HG03060 (cell line): ENCODE measurements at regions not wholly inside any gene's neighbourhood (a gene's known extent, or its start where the extent isn't known, plus 50 kb on each side); places are given as distances from the start of the nearest gene placed in this dataset.

Experiments
- ATAC-seq: cut with Tn5 transposase; IDR thresholded peaks from one replicate; pipeline ENCODE4 v1.9.1; 2021; ENCODE audit warnings: low read depth, moderate number of reproducible peaks; ENCODE audit not compliant: unreplicated experiment

DNA sequence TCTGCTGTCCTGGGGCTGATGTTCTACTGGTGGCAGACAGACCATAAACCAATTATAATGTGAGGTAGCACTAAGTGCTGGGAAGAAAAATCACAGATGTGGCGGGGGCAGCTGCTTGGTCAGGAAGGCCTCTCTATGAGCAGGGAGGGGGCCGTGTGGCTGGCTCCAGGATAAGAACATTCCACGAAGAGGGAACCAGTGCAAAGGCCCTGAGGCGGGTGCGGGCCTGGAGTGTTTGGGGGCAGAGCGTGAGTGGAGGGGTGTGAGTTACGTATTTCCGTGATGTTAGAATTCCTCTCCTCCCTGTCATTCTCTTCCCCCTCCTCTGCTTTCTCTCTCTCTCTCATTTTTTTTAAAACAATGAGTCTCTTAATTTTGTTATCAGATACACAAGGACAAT is 67.2 kb downstream of the CEBPB start:
- ATAC-seq: no peak

DNA sequence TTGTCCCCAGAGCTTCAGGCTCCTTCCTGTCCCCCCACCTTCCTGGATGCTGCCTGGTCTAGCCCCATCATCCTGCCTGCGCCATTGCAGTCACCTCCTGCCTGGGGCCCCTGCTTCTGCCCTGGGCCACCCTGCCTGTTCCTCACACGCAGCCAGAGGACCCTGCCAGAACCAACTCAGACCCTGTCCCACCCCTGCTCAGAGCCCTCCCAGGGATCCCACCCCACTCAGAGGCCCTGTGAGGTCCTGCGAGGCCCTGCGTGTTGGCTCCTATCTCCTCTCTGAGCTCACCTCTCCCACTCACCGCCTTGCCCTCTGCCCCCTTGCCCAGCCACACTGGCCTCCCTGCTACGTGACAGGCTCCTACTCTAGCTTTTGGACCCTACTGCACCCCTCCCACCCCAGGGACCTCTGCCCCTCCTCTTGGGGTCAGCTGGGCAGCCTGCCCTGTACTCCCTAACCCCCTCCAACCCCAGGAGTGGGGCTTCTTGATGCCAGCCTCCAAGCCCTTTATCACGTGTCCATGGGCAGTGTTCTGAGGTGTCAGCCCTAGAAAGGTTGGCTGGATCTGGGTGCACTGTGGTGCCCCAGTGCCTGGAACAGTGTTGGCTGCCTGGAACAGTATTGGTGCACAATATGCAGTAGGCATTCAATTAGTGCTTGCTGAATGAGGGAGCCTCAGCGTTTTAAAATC is 68.3 kb downstream of the CEBPB start:
- no peak for ATAC-seq

DNA sequence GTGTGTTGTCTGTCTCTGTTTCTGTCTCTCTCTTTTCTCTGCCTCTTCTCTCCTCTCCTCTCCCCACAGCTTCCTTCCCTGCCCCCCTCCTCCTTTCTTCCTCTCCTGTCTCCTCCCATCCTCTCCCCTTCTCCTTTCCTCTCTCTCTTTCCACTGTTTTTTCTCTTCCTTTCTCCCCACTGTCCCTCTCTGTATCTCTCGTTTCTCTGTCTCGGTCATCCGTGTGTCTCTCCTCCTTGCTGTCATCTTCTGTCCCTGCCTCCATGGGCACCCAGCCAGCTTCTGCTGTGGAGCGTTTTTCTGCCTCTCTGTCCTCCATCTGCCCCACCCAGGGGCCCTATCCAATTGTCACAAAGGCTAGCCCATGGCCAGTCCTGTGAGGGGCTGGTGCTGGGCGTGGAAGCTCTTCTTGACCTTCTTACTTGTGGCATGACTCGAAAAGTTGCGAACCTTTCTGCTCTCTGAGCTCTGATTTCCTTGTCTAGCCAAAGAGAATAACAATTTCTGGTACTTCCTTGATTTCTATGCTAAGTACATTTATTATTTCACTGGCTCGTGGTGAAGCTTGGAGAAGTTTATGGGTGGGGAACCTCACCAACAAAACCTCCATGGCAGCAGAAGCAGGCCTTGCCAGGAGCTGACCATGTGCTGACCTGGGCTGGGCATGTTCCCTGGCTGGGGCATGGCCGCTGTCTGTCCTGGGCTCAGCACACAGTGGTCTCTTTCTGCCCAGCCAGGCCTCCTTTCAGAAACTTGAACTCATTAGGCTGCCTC is 69.3 kb downstream of the CEBPB start:
- ATAC-seq: no peak

DNA sequence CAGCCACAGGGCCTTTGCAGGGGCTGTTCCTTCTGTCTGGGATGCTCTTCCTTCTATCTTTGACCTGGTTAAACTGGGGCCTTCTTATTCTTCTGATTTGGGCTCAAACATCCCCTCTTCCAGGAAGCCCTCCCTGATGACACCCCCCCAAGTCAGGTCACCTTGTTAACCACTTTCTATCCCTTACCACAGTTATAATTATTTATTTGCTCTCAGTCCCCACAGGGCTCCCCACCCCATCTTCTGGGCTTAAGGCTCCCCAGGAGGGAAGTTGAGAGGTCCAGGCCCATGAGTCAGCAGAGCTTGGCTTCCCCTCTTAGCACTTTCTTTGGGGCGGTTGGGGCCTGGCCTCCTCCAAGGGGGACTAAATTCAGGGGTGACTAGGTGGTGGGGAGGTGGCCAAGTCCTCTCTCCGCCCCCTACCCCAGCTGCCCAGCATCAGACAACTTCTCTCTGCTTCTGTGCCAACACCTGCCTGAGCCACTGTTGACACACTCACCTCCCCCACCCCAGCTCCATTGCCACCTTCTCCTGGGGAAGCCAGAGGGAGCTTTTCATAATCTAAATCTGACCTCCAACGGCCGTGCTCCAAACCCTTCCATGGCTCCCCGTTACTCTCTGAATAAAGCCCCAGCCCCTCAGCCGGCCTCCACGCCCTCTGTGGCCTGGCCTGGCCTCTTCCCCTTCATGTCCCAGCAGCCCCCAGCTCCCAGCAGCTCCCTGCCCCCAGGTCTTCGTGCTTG is 70.0 kb downstream of the CEBPB start:
- ATAC-seq: no peak

DNA sequence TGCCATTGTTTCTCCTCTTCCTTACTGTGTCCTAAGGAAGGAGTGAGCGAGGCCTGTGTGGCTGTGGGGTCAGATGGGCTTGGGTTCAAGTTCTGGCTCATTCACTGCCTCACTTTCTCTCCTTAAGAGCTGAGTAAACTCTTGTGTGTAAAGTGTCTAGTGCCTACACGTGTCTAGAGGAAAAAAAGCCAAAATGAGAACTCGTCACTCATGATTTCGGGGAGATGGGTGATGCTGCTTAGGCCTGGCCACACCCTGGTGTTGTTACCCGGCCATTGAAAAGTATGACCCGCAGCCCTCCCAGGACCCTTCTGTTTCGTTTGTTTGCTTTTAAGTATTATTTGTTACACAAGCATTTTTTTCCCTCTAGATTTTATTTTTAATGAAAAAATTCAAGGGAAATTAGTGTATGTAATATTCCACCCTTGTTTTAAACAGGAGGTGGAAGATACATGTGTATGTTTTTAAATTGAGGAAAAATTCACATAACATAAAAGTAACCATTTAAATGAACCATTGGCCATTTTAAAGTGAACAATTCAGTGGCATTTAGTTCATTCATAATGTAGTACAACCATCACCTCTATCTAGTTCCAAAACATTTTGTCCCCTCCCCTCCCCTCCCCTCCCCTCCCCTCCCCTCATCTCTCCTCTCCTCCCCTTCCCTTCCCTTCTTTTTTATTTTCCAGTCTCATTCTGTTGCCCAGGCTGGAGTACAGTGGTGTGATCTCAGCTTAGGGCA is 71.0 kb downstream of the CEBPB start:
- no peak for ATAC-seq

DNA sequence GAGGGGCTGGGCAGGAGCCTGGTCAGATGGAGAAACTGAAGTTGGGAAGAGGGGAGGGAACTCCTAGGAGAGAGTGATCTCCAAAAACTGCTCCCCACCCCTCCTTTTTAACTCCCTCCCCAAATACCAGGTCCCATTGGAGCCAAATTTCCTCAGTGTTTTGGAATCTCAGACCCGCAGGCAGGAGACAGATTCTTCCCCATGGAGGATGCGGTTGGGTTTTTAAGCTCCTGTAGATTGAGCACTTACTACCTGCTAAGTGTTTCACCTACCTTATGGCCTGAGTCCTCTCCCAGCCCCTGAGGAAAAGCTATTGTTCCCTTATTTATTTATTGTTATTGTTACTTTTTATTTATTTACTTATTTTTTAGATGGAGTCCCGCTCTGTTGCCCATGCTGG is 73.2 kb downstream of the CEBPB start:
- no peak for ATAC-seq

DNA sequence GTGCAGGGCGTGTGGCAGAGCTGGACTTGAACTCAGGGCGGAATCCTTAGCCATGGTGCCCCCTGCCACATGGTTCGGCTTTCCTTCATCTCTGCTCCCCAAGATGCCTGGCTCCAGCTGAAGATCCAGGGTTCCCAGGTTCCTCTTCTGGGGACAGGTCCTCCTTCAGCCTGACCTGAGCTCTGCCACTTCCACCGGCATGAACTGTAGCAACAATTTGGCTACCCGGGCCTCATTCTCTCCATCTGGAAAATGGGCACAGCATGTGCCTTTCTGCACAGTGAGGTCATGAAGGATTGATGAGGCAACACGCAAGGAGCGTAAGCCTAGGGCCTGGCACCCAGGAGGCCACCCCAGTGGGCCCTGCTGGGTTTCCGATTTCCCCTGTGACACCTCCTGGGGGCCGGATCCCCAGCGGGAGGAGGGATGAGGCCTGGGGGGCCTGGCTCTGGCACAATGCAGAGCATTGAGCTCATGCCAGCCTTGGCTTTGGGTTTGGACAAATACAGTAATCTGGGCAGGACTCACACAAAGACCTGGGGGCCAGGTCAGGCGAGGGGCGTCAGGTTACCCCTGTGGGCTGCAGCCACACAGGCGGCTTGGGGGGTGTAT is 74.0 kb downstream of the CEBPB start:
- no peak for ATAC-seq

DNA sequence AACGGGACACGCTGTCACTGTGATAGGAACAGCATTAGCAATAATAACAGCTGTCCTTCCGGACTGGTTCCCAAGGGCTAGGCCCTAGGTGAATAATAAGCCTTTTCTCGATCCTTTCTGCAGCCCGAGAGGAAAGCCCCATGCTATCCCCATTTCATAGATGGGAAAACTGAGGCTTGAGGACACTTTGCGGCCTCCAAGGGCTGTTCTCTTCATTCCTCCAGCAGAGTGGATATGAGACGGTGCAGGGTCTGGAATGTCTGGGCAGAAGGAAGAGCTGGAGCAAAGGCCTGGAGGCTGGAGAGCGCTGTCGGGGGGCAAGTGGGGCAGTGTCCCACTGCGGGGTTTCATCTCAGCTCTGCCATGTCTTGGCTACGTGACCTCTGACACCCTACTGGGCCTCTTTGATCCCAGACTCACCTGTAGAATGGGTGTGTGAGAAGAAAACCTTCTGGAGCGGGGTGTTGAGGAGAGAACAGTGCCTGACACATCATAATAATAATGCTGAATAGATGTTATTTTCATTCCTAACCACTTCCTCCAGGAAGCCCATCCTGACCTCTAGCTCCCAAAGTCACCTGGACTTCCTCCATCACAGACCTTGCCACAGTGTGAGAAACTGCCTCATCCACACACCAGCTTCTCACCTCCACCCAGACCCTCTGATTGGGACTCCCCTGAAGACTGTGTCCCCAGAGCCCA is 74.8 kb downstream of the CEBPB start:
- no peak for ATAC-seq

DNA sequence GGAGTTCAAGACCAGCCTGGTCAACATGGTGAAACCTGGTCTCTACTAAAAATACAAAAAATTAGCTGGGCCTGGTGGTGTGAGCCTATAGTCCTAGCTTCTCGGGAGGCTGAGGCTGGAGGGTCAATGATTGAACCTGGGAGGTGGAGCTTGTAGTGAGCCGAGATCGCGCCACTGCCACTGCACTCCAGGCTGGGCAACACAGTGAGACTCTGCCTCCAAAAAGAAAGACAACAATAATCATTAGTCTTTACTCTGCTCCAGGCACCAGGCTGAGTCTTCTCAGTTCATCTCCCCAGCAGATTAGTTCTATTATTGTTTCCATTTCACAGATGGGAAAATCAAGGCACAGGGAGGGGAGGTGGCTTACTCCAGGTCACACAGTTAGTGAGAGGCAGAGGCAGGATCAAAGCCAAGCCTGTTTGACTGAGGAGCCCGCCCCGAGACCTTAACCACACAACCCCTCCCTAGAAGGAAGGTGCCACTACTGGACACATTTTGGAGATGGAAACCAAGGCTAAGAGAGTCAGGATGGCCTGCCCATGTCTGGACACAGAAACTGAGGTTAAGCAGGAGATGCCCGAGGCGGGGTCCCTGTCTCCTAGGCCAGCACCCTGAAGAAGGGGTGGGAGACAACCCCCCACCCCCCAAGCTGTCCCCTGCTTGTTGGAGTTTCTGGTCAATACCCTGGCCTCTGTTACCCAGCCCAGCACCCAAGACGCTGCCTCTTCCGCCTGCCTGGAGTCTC is 75.8 kb downstream of the CEBPB start:
- ATAC-seq: no peak

DNA sequence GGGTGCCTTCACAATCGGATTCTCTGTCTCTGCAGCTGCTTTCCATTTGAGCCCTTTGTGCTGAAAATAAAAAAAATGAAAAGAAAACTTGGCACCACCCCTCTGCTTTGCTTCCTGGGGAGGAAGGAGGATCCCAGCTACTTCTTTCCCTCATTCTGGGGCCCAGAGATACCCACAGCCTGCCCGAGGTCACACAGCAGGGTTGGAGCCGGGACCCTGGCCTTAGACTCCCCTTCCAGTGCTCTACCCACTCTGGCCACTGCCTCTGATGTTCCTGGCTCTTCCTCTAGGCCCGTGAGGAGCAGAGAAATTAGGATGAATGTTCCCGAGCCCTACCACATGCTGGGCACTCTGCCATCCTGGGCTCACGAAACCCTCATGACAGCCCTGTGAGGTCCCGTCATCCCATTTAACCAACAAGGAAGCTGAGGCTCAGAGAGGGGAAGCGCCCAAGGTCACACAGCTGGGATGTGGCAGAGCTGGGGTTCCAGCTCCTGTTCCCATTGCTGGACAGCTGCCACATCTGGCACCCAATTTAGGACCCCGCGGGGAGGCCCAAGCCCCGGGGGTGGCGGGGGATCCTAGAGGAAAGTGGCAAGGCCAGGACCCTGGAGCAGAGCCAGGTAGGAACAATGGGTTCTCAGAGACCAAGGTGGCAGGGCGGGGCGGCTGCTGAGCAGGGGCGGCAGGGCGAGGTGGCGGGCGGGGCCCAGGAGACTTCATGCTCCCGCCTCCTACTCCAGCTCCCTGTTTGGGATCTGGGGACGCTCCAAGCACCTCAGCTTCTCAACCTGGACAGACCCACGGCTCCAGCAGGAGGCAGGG is 76.6 kb downstream of the CEBPB start:
- no peak for ATAC-seq

DNA sequence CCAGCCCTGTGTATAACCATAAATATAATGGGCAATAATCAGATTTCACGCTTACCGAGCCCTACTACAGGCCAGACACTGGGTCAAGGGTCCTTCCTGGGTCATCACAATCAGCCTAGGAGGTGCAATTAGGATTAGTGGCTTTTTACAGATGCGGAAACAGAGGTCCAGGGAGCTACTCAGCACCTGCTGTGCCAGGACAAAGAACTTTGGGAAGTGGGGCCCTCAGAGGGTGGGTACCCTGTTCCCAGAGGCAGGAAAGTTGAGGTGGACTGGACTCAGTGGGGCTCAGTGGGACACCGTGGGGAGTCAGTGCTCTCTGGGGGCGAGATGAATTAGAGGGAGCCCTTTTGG is 77.2 kb downstream of the CEBPB start:
- no peak for ATAC-seq

DNA sequence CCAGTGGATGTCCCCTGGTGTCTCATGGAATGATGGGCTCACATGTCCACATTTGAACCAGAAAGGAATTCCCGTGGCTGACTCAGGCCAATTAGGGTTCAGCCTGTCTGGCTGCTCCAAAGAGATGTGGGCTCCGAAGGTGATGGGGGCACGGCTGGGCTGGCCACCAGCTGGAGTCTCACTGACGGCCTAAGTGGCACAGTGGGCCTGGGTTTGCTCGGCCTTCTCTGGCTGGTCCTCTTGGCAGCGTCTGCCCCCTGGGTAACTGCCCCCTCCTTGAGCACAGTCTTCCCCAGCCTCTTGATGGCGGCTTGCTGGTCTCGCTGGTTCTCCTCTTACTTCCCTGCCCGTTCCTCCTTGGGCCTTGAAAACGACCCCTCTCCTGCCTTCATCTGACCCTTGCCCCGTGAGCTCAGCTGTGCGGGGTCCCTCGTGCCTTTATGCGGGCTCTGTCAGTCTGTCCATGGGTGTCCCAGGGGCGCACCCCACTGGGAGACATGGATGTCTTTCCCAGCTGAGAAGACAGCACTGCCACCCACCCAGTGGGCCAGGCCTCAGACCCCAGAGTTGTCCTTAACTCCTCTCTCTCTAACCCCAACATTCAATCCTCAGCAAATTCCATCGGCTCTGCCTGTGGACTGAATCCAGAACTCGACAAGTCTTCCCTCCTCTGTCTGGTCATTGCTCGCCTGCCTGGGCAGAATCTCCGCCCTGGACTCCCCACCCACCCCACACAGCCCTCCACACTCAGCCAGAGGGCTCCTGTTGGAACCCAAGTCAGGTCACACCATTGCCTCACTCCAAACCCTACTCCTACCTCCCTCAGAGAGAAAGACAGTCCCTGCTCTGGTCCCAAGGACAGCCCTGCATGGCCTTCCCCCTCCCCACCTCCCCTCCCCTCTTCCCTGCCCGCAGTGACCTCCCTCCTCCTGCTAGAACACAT is 78.7 kb downstream of the CEBPB start:
- no peak for ATAC-seq

DNA sequence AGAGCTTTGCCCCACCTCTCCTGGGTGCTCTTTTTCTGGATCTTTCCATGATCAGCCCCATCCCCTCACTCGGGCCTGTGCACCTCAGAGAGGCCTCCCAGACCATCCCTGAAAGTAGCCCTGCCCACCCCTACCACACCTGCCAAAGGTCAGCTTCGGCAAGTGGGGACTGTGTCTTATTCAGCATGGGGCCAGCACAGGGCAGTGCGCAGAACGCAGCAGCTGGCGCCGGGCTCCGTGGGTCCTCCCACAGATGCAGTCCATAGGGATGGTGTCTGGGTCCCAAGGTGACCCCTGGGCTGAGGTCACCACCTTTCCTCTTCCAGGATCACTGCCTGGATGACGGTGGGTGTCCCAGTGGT is 79.4 kb downstream of the CEBPB start:
- ATAC-seq: no peak

DNA sequence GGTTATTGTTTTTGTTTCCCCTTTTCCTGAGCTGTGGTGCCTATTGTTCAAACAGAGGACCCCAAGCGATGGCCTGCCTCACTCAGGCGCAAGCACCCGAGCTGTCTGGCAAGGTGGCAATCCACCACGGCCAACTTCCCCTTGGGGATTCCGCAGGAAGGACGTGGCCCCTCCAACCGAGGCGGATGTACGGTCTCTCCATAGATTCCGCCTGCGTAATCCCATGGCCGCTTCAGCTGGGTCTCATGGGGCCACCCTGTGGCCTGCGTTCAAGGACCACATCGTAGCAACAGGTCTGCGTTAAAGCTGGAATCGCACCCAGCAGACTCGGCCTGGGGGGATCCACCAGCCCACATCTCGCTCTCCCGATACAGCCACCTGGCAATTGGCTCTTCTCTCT is 79.9 kb downstream of the CEBPB start:
- no peak for ATAC-seq

DNA sequence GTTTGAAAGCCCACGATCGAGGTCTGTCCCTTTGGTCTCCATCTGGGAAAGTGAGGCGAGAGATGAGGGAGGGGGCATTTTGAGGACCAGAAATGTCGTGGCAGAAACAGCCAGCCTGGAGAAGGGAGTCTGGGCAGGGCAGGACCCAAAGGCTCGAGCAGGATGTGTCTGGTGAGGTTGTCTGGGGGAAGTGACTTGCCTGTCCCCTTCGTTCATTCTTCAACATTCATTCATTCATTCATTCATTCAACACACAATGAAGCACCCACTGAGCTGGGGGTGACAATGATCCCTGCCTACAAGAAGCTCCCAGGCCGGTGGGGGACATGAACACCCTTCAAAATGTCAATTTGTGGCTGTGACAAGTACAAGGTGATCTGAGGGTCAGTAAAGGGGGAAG is 80.5 kb downstream of the CEBPB start:
- ATAC-seq: no peak

DNA sequence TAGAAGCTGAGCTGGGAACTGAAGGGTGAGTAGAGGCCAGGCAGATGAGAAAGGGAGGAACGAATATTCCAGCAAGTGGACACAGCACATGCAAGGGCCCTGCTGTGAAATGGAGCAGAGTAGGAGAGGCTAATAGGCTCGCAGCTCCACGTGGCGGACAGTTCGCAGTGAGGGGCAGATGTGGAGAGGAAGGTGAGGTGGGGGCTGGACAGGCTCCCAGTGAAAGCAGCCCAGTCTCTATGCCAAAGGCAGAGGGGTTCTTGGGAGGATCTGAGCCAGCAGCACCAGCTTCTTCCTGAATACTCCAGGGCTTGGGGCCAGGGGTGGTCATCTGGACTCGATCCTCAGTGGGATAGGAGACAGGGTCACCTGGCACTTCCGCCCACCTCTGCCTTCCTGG is 81.0 kb downstream of the CEBPB start:
- ATAC-seq: no peak

DNA sequence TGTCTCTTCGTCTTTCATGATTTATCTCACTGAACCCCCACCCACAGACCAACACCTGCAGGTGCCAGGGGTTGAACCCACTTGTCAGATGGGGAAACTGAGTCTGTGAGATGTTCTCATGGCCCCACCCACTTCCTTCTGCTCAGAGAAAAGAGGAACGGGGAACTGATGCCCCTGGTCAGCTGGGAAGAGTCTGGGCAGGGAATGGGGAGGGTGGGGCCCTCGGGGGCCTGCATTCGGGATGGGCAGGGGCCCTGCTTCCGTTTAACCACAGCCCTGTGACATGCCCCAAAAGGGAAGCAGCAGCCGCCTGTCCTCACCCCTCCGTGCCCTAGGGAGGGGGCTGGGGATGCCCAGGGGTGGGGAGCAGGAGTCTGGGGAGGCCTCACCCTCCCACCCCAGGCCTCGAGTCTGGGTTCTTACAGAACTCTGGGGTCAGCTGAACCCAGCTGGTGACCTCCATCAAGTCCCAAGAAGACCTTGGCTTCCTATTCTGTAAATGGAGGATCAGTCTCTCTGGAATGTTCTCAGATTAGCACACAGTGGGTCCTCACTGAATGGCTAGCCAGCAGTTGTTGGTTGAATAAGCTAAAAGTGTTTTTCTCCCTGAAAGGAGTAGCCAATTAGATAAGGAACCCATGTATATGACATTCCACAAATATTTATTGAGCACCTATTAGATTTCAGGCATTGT is 81.5 kb downstream of the CEBPB start:
- no peak for ATAC-seq
